Chondrocyte (in vitro differentiated cells): ENCODE measurements at regions not wholly inside any gene's neighbourhood (a gene's known extent, or its start where the extent isn't known, plus 50 kb on each side); places are given as distances from the start of the nearest gene placed in this dataset.

Source experiments
- DNase-seq: peaks from one replicate; pipeline ENCODE4 v3.0.0; 2021; ENCODE audit warnings: mixed read lengths, low spot score
- H3K27ac Mint-ChIP-seq: one replicate; pipeline ENCODE4 v1.8.0; 2021; ENCODE audit warnings: mild to moderate bottlenecking, moderate library complexity, mixed read lengths; ENCODE audit not compliant: unreplicated experiment
- H3K27me3 Mint-ChIP-seq: 2 replicates; pipeline ENCODE4 v1.8.0; 2021; ENCODE audit warnings: low read depth, mixed read lengths
- H3K36me3 Mint-ChIP-seq: 2 replicates; pipeline ENCODE4 v1.8.0; 2021; ENCODE audit warnings: low read depth, mixed read lengths
- H3K4me1 Mint-ChIP-seq: 2 replicates; pipeline ENCODE4 v1.8.0; 2021; ENCODE audit warnings: low read depth, mild to moderate bottlenecking, mixed read lengths
- H3K4me3 Mint-ChIP-seq: one replicate; pipeline ENCODE4 v1.8.0; 2021; ENCODE audit warnings: mild to moderate bottlenecking, moderate library complexity, mixed read lengths; ENCODE audit not compliant: unreplicated experiment
- H3K9me3 Mint-ChIP-seq: 2 replicates; pipeline ENCODE4 v1.8.0; 2021; ENCODE audit warnings: low read depth, mixed read lengths
- CTCF ChIP-seq: fragments of 200-600 bp; sonication (generic); IDR thresholded peaks from 2 replicates; pipeline ENCODE4 v1.5.0; 2021; ENCODE audit warnings: antibody characterized with exemption, mild to moderate bottlenecking, moderate library complexity

DNA sequence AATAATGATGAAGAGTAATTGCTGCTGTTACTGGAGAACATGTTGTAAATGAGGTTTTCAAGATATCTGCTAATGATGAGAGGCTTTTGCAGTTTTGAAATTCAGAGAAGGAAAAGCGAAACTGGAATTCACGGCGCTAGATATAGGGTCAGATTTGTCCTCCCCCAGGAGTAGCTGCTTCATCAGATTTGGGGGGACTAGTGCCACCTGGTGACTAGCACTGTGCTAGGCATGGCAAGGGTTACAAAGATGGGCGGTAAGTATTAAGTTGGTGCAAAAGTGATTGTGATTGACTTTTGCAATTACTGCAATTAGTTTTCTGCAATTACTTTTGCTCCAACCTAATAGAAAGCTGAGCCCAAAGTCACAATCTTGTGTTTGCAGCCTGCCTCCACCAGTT is 879.9 kb upstream of the TENM4 start:
- no peak for DNase-seq
- H3K36me3 Mint-ChIP-seq: no peaks in the 10 kb centered on the region
- no peak overlapping the region for H3K27ac Mint-ChIP-seq

DNA sequence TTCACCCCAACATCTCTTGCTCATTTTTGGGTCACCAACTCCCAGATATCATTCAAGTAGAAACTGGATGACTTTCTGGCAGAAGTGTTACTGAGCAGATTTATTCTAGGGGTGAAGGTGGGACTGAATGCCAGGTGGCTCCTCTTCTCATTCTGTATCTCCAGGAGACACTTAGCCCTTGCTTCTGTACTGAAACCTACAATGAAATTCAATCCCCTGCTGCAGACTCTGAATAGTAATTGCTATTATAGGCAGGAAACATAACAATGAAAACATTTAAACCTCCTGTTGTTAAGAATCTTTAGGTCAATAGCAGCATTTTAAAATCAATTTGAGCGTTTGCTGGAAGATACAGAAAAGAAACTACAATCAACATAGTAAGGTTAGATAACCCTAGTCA is 879.4 kb upstream of the TENM4 start:
- Mint-ChIP-seq H3K36me3 (no peaks in the 10 kb centered on the region), H3K27ac (no peak overlapping the region), H3K4me3 (no peak overlapping the region), H3K27me3 (peaks cover 32% of the 10 kb centered on the region), H3K4me1 (no peaks in the 10 kb centered on the region), H3K9me3 (no peaks in the 10 kb centered on the region)
- DNase-seq: no peak
- no peak for TF ChIP-seq CTCF

More for the DNA sequence above, 879.9 kb upstream of the TENM4 start:
- Mint-ChIP-seq H3K4me1 (no peaks in the 10 kb centered on the region), H3K27me3 (peaks cover 28% of the 10 kb centered on the region), H3K9me3 (no peaks in the 10 kb centered on the region), H3K4me3 (no peak overlapping the region)
- TF ChIP-seq CTCF: peak; percentile 64

DNA sequence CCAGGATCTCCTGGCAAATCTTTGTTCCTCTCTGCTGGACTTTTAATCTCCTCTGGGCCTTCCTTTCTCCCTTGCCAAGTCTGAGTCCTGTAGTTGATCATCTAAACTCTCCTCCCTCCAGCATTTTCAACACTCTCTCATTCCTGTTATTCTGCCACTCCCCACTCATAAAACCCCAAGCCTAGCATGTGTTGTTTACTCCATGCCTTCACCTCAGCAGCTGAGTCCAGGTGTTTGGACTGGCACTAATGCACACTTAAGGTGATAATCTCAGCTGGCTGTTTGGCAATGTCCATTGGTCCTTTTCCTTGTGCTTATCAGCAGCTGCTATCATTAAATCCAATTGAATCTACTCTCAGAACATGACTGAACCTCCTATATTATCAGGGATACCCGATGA is 876.8 kb upstream of the TENM4 start:
- Mint-ChIP-seq H3K4me3 (no peak overlapping the region), H3K36me3 (no peaks in the 10 kb centered on the region), H3K27me3 (peaks cover 31% of the 10 kb centered on the region), H3K9me3 (no peaks in the 10 kb centered on the region), H3K4me1 (no peaks in the 10 kb centered on the region), H3K27ac (no peak overlapping the region)
- no peak for DNase-seq
- no peak for TF ChIP-seq CTCF

GRCh38 chr11:80315200-80315599 is 874.4 kb upstream of the TENM4 start:
- peaks cover 26% of the 10 kb centered on the region for H3K27me3 Mint-ChIP-seq
- no peaks in the 10 kb centered on the region for H3K4me1 Mint-ChIP-seq
- no peak overlapping the region for H3K27ac Mint-ChIP-seq
- H3K4me3 Mint-ChIP-seq: no peak overlapping the region
- H3K9me3 Mint-ChIP-seq: no peaks in the 10 kb centered on the region
- H3K36me3 Mint-ChIP-seq: no peaks in the 10 kb centered on the region
- TF ChIP-seq CTCF: no peak
- no peak for DNase-seq

GRCh38 chr11:80309301-80309700 is 868.5 kb upstream of the TENM4 start:
- H3K36me3 Mint-ChIP-seq: no peaks in the 10 kb centered on the region
- H3K27ac Mint-ChIP-seq: no peak overlapping the region
- peaks cover 5% of the 10 kb centered on the region for H3K9me3 Mint-ChIP-seq
- no peak for DNase-seq
- TF ChIP-seq CTCF: no peak
- peaks cover 3% of the 10 kb centered on the region for H3K4me1 Mint-ChIP-seq
- no peaks in the 10 kb centered on the region for H3K27me3 Mint-ChIP-seq
- H3K4me3 Mint-ChIP-seq: no peak overlapping the region
